C1 segment of cervical spinal cord (tissue), 14 donors: ENCODE measurements at regions not wholly inside any gene's neighbourhood (a gene's known extent, or its start where the extent isn't known, plus 50 kb on each side); places are given as distances from the start of the nearest gene placed in this dataset.

Source experiments
- DNase-seq, 14 donors: peaks; one replicate each; lab custom pipeline; 2025; lab: John Stamatoyannopoulos, UW

- no peak for DNase-seq
Measured at GRCh38 chr7:41878309-41879295, 175.7 kb upstream of the INHBA start.

GRCh38 chr7:41877118-41877517, 174.2 kb upstream of the INHBA start:
- DNase-seq, result no peak

- DNase-seq, result no peak
Measured at GRCh38 chr7:41875513-41875912, 172.6 kb upstream of the INHBA start.

- no peak for DNase-seq
Measured at GRCh38 chr7:41874201-41874785, 171.4 kb upstream of the INHBA start.

GRCh38 chr7:41873741-41874140, 170.9 kb upstream of the INHBA start:
- no peak for DNase-seq

- no peak for DNase-seq
Measured at GRCh38 chr7:41872966-41873365, 170.1 kb upstream of the INHBA start.

- no peak for DNase-seq
Measured at GRCh38 chr7:41870461-41871138, 167.7 kb upstream of the INHBA start.

GRCh38 chr7:41869997-41870396, 167.1 kb upstream of the INHBA start:
- DNase-seq, result no peak

- DNase-seq, result no peak
Measured at GRCh38 chr7:41869596-41869995, 166.7 kb upstream of the INHBA start.

- no peak for DNase-seq
Measured at GRCh38 chr7:41869091-41869490, 166.2 kb upstream of the INHBA start.

- no peak for DNase-seq
Measured at GRCh38 chr7:41867639-41868280, 164.9 kb upstream of the INHBA start.

GRCh38 chr7:41862261-41862660, 159.4 kb upstream of the INHBA start:
- no peak for DNase-seq

GRCh38 chr7:41861642-41862041, 158.8 kb upstream of the INHBA start:
- no peak for DNase-seq

GRCh38 chr7:41858201-41858600, 155.3 kb upstream of the INHBA start:
- no peak for DNase-seq

GRCh38 chr7:41855798-41856197, 152.9 kb upstream of the INHBA start:
- no peak for DNase-seq

GRCh38 chr7:41847606-41848005, 144.7 kb upstream of the INHBA start:
- no peak for DNase-seq

GRCh38 chr7:41847151-41847550, 144.3 kb upstream of the INHBA start:
- no peak for DNase-seq

- no peak for DNase-seq
Measured at GRCh38 chr7:41842956-41843355, 140.1 kb upstream of the INHBA start.

- no peak for DNase-seq
Measured at GRCh38 chr7:41837916-41838315, 135.0 kb upstream of the INHBA start.

- no peak for DNase-seq
Measured at GRCh38 chr7:41835976-41836530, 133.2 kb upstream of the INHBA start.

- peak in 2 of 14 donors; percentile 1 to 8 for DNase-seq
Measured at GRCh38 chr7:41834805-41835694, 132.2 kb upstream of the INHBA start.
